ENCODE measurements at regions not wholly inside any gene's neighbourhood (a gene's known extent, or its start where the extent isn't known, plus 50 kb on each side); places are given as distances from the start of the nearest gene placed in this dataset.

DNA sequence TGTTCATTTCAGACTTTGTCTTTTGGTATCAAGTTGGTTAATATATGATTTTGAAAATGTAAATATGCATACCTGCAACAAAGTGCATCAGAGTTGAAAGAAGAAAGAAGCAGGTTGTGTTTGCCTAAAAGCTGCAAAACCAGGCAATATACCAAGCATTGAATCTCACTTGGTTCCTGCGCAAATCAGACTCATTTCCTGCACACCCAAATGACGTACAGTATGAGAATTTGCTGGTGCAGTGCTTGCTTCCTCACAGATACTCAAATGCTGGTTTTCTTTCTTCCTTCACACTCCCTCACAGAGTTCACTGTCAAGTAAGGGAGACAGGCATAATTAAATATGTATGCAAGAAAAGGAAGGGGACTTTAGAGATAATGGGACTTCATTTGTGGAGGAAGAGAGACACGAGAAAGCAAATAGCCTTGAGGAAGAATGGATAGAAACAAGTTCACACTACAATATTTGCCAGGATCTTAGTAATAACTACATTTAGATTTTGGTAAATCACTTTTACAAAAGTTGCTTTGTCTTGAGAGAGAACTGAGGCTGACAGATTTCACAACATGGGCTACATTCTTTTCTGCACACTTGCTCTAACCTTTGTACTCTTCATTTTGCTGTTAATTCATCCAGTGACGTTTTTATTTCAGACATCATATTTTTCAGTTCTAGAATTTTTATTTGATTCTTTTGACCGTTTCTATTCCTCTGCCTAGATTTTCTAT lies 56.9 kb upstream of the AOAH start:
- ChIA-PET POLR2A (no interaction called here), CTCF (ENCODE audit: low intra/inter-chr PET ratio) (no interaction called here)
- Histone ChIP-seq H3K79me2 (ENCODE audit: control insufficient read depth, insufficient read depth, low read length) (no peaks in the 10 kb centered on the region), H3K4me2 (ENCODE audit: insufficient read depth, low read length) (no peak overlapping the region), H3K9ac (ENCODE audit: insufficient read depth in 1 of 2, low read depth in 2 of 2, low read length in 2 of 2) (no peak overlapping the region), H2AFZ (ENCODE audit: low read depth, low read length) (no peak overlapping the region), H3K9me3 (replicated peaks; ENCODE audit: control insufficient read depth, insufficient read depth, low read depth, low read length) (no peaks in the 10 kb centered on the region; the same call in 1 of the 2 replicates), H4K20me1 (replicated peaks; ENCODE audit: control insufficient read depth, insufficient read depth, low read length) (no peaks in the 10 kb centered on the region), H3K9me1 (ENCODE audit: control insufficient read depth, insufficient read depth, low read length) (no peaks in the 10 kb centered on the region), H3K4me1 (replicated peaks in 1 of 2; ENCODE audit: control insufficient read depth in 2 of 2, insufficient read depth in 2 of 2, low read length in 2 of 2) (no peaks in the 10 kb centered on the region), H3K27ac (ENCODE audit: extremely low read depth, low read depth, low read length) (no peak overlapping the region), H3K4me3 (no peak overlapping the region), H3K27me3 (ENCODE audit: control insufficient read depth in 2 of 2, insufficient read depth in 2 of 2, low read length in 2 of 2) (peaks cover 3% of the 10 kb centered on the region in 2 experiments; a peak in 1 of 5 replicates), H3K36me3 (ENCODE audit: control insufficient read depth, insufficient read depth, low read length) (no peaks in the 10 kb centered on the region)
- in situ Hi-C loops (cut with MboI) (no loop called here), intact Hi-C loops (cut with micrococcal nuclease) (no loop called here)
- TF ChIP-seq ZNF444 (CRISPR knock-in tag; IDR thresholded peaks at IDR 0.05) (no peak), FUS (optimal IDR thresholded peaks at IDR 0.05; ENCODE audit: low read depth, low read length) (no peak), RFX1 (IDR thresholded peaks at IDR 0.05) (no peak), ELF1 (tag; IDR thresholded peaks at IDR 0.05) (no peak), ZNF212 (CRISPR knock-in tag; IDR thresholded peaks at IDR 0.05) (no peak), ARNT (IDR thresholded peaks at IDR 0.05) (no peak), SREBF2 (CRISPR knock-in tag; IDR thresholded peaks at IDR 0.05) (no peak), ZNF778 (CRISPR knock-in tag; IDR thresholded peaks at IDR 0.05) (no peak), BRD9 (IDR thresholded peaks at IDR 0.05; ENCODE audit: low read depth, partially characterized antibody) (no peak), CCNT2 (IDR thresholded peaks at IDR 0.05; ENCODE audit: borderline replicate concordance, extremely low read depth, insufficient read length, low read depth, low read length) (no peak)
- TF ChIP-seq, protein P1, sequence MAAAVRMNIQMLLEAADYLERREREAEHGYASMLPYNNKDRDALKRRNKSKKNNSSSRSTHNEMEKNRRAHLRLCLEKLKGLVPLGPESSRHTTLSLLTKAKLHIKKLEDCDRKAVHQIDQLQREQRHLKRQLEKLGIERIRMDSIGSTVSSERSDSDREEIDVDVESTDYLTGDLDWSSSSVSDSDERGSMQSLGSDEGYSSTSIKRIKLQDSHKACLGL (CRISPR knock-in tag; IDR thresholded peaks at IDR 0.05; ENCODE audit: borderline replicate concordance, poor library complexity, severe bottlenecking): no peak
- TF ChIP-seq, protein P2, sequence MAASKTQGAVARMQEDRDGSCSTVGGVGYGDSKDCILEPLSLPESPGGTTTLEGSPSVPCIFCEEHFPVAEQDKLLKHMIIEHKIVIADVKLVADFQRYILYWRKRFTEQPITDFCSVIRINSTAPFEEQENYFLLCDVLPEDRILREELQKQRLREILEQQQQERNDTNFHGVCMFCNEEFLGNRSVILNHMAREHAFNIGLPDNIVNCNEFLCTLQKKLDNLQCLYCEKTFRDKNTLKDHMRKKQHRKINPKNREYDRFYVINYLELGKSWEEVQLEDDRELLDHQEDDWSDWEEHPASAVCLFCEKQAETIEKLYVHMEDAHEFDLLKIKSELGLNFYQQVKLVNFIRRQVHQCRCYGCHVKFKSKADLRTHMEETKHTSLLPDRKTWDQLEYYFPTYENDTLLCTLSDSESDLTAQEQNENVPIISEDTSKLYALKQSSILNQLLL (CRISPR knock-in tag; IDR thresholded peaks at IDR 0.05; ENCODE audit: borderline replicate concordance): no peak
- BruUV-seq (replicated peaks): no TSS peak
- no peak for ATAC-seq
- DNase-seq (ENCODE audit: extremely low read depth in 1 of 4, low spot score in 3 of 4): no peak
- 3% methylated on average over 5 of the region's 5 CpGs for WGBS (ENCODE audit: insufficient coverage, low coverage, missing lambda C conversion rate)
- no peak for FAIRE-seq
